ENCODE measurements at regions not wholly inside any gene's neighbourhood (a gene's known extent, or its start where the extent isn't known, plus 50 kb on each side); places are given as distances from the start of the nearest gene placed in this dataset.

DNA sequence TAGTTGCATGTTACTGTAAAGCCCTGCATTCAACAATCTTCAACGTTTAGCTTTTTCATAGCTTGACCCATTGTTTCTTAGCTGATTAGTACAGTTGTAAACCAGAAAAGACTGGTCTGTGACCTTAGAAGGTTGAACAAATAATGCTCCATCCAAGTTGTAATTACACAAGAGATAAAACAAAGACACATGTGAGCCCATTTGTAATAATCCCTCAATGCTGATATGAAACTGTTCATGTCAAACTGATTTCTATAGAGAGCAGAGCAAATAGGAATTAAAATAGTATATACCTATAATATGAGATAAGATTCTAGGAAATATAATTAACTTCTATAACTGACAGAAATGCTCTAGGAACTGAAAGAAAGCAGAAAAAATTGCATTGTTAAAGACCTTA, 94.7 kb upstream of the SLC25A13 start:
- TF ChIP-seq, protein P1, sequence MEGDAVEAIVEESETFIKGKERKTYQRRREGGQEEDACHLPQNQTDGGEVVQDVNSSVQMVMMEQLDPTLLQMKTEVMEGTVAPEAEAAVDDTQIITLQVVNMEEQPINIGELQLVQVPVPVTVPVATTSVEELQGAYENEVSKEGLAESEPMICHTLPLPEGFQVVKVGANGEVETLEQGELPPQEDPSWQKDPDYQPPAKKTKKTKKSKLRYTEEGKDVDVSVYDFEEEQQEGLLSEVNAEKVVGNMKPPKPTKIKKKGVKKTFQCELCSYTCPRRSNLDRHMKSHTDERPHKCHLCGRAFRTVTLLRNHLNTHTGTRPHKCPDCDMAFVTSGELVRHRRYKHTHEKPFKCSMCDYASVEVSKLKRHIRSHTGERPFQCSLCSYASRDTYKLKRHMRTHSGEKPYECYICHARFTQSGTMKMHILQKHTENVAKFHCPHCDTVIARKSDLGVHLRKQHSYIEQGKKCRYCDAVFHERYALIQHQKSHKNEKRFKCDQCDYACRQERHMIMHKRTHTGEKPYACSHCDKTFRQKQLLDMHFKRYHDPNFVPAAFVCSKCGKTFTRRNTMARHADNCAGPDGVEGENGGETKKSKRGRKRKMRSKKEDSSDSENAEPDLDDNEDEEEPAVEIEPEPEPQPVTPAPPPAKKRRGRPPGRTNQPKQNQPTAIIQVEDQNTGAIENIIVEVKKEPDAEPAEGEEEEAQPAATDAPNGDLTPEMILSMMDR (IDR thresholded peaks at IDR 0.05; ENCODE audit: low read length): no peak
- no peak for TF ChIP-seq EZH2 (IDR thresholded peaks at IDR 0.05; ENCODE audit: borderline replicate concordance, low read length)

Data from OCI-LY1 (cell line).